NCI-H460 (cell line): ENCODE measurements at regions not wholly inside any gene's neighbourhood (a gene's known extent, or its start where the extent isn't known, plus 50 kb on each side); places are given as distances from the start of the nearest gene placed in this dataset.

Source experiments
- DNase-seq: peaks from one replicate; pipeline ENCODE4 v3.0.0-alpha.2; 2016; ENCODE audit warnings: low read depth; ENCODE audit errors: extremely low read depth

DNA sequence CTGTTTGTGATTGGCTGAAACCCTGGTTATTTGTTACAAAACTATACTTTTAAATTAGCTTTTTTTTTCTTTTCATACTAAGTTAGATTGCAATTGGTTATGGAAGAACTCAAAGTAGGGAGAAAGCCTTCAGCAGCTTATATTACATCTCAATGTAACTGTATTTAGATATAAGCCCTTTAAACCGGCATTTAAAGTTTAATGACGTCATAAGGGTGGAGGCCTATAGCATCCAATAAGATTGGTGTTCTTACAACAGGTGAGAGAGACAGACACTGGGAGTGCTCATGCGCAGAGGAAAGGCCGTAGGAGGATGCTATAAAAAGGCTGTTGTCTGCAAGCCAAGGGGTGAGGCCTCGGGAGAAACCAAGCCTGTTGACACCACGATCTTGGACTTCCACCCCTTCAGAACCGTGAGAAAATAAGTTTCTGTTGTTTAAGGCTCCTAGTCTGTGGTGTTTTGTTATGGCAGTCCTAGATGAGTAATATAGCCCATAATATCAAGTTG is 1198.8 kb upstream of the SPRY2 start:
- no peak for DNase-seq

DNA sequence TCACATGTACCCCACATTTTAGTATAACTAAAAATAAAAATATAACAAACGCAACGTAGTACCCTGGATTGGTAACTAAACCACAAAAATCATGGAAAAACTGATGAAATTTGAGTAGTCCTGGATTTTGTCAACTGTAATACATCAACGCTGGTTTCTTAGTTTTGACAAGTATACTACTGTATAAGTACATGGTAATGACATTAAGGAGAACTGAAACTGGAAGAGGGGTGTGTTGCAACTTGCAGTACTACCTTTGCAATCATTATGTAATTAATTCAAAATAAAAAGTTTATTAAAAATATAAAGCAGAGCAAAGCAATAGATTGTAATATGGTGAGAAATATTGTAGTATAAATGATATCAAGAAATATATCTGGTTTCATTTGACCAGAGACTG is 1158.0 kb upstream of the SPRY2 start:
- no peak for DNase-seq

DNA sequence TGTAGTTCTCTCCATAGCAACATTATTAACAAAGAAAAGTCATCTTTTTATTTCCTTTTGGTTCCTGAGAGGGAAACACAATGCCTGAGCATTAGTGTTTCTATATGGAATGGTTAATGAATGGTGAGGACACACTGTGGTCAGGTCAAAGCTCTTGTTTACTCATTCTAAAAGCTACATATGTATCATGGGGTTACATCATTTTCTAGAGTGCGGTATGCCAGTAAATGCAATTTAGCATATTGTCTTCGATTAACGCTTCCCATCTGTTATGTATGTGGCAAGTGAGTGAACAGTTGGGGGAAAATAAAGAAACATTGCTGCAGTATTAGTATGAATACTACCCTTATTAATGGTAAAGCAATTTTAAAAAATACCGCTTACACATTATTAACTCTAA is 1152.2 kb upstream of the SPRY2 start:
- DNase-seq: no peak

DNA sequence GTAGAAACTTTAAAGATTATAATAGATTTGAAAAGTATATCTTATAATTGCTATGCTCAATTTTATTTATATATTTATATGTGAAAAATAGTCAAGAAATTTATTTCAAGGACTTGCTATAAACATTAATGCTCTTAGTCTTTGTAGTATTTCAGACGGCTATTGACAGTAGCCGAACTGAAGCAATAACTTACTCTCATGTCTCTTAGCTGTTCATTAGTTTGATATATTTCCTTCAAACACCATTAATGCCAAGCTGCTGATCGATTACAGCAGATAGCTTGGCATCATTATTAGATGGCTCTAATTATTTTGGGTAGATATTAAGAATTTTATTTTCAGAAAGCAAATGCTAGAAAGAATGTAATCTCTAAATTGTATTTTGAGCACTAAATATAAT is 1151.5 kb upstream of the SPRY2 start:
- DNase-seq: no peak

DNA sequence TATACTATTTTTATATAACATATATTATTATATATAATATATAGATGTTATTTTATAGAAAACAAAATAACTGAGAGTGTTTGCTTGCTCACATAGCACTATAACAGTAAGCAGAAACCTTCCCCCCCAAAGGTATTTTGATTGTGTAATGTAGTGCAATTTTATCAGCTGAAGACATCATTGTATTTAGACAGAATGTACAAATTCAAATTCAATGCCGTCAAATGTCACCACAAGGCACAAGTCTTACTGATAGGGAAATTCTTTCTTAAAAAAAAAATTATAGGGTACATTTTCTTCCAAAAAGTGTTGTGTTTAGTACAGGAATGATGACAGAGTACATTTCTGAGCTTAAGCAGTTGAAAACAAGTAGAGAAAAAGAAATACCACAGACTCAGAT is 1147.1 kb upstream of the SPRY2 start:
- DNase-seq: no peak

DNA sequence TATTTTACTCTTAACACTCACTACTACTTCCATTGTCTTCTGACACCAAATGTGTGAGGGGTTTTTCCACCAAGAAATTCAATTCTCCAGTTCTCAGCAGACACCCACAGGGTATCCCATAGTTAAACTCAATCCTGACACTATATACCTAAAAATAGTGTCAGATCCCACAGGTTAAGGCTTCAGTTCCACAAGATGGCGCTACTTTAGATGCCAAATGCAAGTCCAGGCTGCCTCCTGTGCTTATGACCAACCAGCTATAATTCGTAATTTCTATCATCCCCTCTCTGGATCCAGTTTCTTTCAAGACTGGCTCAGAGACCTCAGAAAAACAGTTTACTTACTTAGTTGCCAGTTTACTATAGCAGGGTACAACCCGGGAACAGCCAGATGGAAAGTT is 1146.2 kb upstream of the SPRY2 start:
- DNase-seq: peak; percentile 44

DNA sequence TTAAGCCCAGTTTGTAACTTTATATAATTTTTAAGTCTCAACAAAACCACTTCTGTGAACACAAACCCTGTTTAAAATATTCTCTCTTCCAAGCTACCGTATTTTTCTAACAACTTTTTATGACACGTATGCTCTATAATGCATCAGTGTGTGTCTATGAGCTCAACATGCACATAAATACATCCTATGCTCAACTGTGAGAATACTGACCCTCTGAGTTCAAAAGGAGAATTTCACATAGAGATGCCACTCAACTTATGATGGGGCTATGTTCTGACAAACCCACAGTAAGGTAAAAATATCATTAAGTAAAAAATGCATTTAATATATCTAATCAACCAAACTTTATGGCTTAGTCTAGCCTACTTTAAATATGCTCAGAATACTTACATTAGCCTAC is 1139.7 kb upstream of the SPRY2 start:
- no peak for DNase-seq

DNA sequence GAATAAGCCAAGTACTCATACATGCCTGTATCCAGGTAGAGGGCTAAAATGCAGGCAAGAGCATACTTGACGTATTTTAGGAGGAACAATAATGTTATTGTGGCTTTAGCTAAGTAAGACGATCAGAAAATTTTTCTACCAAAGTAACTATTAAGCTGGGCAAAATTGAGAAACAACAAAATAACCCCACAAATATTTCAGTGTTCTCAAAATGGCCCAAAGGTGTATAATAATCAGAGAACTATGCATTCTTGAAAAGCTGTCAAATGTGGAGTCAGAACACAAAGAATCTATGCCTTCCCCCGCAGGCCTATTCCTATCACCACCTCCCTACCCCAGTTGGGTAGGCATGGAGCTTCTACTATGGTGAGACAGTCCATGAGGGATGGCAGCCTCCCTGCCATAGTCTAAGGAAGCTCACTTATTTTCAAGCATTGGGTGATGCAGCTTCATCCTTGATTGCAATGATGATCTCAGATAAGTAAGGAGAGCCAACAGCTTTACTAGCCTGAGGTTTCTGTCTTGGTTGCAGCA is 1132.5 kb upstream of the SPRY2 start:
- no peak for DNase-seq

DNA sequence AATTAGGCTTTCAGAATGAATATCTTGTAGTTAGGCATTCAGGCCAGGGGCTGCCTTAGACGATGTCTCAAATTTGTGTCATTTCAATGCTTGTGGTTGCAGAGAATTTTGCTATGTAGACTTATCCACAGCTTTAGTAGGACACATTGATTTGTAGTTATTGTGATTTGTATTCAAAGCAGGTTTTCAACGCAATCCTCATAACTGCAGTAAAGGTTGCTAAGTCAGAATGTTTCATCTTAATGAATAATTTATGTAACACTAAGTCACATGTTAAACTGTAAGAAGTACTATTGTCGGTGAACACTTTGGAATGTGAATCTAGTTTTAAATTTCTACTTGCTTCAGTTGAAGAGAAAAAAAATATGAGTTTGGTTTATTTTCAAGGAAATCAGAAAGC is 1117.2 kb upstream of the SPRY2 start:
- DNase-seq: no peak

DNA sequence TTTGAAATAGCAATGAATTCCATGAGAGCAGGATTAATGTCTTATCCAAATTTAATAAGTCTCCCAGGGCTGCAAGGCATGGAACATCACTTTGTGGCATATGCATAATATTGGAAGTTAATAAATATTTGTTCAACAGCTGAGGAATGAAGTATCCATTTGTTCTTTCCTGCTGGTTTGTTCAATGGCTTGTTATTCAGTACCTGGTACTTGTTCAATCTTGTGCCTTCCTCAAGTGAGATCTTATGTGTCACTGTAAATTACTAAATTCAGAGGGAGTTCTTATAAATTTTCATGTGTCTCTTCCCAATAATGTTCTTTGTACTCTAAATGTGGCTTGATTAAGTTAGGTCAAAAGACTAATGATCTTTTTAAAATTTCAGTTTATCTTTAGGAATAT is 1105.5 kb upstream of the SPRY2 start:
- DNase-seq: no peak

DNA sequence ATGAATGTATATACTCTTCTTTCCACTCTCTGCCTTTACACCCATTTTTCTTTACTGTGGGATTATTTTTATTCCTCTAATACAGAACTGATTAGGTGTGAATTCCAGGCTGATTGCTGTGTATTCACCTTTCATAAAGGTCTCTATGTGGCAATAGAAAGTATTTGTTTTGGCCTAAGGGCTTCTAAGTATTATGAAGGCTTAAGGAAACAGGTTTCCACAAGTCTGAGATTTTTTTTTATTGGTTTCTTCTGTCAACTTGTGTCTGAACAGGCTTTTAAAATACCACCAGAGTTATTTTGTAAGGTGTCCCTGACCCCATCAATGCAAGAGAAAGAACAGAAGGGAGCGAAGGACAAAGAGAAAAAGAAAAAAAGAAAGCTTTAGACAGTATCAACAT is 1102.0 kb upstream of the SPRY2 start:
- DNase-seq: no peak

DNA sequence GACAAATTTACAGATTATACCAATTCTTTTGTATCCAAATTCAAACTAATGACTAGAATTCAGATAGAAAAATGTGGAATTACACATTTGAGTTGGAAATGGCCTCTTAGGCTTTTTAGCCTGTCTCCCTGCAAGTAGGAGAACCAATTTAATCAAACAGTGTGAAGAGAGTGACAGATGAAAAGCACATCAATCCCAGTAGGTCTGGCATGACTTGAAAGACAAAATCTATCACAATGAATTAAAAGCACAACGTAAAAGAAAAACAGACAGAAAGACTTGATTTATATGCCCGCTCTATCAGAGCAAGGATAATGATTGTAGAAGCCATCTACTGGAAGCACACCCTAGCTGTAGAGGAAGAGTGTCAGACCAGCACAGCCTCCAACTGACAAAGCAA is 1084.4 kb upstream of the SPRY2 start:
- no peak for DNase-seq

DNA sequence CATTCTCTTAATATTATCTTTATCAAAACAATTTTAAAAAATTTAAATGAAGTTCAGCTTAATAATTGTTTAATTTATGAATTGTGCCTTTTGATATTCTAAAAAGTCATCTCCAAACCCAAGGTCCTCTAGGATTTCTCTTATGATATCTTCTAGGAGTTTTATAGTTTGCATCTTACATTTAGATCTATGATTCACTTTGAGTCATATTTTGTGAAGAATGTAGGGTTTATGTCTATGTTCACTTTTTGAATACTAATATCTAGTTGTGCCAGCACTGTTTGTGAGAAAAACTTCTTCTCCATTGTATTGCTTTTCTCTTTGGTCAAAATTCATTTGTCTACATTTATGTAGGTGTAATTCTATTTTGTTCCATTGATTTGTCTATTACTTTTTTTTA is 1068.4 kb upstream of the SPRY2 start:
- no peak for DNase-seq

DNA sequence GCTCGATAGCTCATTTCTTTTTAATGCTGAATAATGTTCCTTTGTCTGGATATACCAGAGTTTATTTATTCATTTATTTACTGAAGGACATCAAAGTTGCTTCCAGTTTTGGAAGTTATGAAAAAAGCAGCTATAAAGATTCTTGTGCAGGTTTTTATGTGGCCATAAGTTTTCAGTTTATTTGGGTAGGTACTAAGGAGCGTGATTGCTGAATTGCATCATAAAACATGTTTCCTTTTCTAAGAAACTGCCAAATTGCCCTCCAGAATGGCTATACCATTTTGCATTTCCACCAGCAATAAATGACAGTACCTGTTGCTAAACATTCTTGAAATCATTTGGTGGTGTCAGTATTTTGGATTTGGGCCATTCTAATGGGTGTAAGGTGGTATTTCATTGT is 1067.7 kb upstream of the SPRY2 start:
- DNase-seq: no peak

DNA sequence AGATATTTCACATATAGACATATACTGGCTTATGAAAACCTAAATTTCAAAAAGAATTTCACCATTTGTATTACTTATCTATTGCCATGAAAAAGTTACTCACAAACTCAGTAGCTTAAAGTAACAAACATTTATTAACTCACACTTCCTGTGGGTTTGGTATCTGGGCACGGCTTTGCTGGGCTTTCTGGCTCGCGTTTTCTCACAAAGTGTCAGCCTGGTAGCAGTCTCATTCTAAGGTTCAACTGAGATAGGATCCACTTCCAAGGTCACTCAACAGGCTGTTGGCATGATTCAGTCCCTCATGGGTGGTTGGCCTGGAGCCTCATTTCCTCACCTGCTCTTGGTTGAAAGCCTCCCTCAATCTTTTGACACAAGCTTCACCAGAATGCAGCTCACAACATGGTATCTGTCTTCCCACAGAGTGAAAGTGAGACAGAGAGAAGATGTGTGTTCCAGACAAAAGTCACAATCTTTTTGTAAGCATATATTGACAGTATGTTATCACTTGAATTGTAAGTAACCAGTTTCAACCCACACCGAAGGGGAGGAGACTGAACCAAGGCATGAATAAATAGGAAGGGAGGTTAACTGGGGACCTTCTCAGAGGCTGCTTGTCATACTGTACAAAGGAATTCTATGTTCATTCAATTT is 1065.8 kb upstream of the SPRY2 start:
- DNase-seq: no peak

DNA sequence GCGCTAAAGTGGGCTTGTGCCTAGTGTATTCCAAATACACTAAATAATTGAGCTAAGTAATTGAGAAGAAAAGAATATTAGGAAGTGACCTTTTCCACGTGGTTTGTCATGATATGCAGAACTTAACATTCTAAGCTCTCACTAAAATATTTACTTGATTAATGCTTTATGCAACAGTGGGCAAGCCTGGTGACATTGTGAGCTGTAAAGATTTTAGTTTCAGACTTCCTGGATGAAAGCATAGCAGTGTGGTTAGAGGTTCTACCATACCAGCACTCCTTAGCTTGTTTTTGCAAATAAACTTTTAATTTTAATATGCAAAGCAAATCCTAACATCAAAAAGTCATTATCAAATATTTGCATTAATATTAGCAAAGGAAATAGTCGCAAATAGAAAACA is 1065.1 kb upstream of the SPRY2 start:
- DNase-seq: no peak

DNA sequence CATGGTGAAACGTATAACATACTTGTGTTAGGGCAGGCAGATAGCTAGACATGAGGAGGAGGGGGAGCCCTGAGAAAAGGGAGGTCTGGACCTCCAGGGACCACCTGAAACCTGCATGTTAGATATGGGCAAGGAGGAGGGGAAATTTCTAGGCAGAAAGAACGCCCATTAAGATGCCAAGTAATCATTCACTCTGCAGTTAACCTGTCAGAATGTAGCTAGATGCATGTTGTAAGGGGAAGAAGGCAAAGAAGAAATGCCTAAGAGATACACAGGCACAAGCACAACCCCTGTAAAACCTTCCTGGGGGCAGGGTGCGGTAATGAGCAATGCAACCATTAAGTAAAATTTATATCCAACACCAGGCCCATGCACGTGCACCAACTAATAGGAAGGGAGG is 1055.3 kb upstream of the SPRY2 start:
- no peak for DNase-seq

DNA sequence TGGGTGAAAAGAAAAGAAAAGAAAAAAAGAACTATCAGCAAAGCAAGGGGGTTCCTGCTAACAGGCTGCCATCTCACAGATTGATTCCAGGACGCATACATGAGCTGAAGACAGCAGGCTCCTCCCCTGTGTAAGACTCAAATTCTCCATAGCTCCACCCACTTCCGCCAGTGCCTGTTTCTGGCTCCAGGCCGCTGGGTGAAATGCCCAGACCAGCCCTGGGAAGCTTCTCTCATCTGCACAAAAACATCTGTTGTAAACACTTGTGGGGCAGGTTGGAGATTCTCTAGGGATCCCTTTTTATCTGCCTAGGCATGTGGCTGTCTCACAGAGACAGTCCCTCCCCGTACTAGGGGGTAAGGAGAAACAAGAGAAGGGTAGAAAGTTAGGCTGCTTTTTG is 1054.4 kb upstream of the SPRY2 start:
- DNase-seq: no peak

DNA sequence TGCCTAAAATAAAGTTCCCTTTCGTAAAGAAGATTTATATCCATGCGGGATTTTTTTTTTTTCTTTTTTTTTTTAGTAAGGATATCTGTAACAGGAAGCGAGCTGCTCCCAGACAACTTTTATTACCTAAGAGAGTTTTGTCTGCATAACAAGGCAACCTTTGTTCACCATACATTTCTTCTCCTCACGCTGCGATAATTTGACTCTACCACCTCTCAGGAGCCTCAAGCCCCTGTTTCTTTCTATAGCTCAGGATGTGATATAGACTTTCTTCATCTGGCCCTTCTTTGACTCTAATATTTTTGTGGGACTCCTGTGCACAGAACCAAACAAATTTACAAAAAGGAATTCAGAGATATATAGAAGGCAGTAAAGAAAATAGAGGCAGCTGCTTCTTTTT is 1053.7 kb upstream of the SPRY2 start:
- DNase-seq: no peak

DNA sequence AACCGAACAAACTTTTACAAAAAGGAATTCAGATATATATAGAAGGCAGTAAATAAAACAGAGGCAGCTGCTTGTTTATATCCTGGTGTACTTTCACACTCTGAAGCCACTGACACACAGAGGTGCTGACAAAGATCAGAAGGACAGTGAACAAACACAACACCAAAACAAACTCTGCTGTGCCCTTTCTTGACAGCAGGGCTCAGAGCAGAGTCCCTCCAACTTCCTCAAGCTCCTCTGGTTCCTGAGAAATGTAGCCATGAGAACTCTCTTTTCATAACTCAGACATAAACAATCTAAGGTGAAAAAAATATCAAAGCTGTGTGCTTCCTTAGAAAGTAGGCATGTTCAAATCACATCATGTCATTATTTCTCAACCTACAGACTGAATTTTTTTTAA is 1052.8 kb upstream of the SPRY2 start:
- peak; percentile 20 for DNase-seq

DNA sequence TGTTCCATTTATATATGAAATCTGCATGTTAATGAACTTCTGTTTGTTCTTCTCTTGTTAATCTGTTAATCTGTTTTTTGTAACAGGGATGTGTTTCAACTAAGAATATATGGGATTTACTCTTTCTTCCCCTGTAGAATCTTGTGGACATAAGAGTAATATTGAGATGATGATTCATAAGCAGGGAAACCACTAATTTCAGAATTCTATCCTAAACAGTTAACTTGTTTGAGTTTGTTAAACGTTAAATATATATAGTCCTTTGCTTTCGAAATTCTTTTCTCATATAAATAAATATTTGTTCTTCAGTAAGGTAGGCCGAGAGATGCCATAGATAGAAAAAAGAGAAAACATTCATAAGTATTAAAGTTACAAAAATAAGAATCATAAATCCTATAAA is 1052.2 kb upstream of the SPRY2 start:
- DNase-seq: no peak

DNA sequence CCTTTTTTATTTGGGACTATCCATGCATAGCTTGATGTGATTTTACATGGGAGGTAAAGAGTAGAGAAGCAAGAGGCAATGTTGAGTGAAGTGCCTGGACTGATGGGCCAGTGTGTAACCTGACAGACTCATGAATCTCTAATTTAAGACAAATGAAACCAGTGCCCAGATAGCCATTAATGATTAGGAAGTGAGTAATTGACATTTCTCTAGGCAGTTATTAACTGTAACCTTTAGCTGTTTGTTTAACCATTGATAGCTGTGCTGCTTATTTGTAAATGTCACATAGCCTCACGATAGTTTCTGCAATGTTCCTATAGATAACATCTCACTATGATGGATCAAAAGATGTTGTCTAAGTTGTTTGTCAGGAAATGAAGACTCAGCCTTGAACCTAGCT is 1047.5 kb upstream of the SPRY2 start:
- no peak for DNase-seq

DNA sequence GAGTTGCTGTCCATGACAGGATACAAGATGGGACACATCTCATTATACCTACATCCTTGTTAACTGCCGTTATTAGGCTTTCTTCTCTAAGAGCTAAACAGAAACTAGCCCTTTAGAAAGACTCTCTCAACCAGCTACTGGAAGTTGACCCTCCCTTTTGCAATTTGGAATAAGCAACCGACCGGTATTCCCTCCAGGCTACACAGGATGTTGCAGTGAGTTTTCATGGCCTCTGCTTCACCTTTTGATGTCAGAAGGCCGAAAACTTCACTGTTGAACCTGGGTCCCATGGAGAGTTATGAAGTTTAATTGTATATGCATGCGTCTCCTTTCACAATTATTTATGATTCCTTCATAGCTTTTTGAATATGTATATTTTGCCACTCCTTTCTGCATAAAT is 1042.5 kb upstream of the SPRY2 start:
- no peak for DNase-seq
